Heart right ventricle (tissue), 16 donors: ENCODE measurements at regions not wholly inside any gene's neighbourhood (a gene's known extent, or its start where the extent isn't known, plus 50 kb on each side); places are given as distances from the start of the nearest gene placed in this dataset.

Experiments
- ATAC-seq, 8 donors: fragments of 200-7000 bp; cut with Tn5 transposase; one replicate each; pipeline ENCODE4 v1.9.1; 2020; ENCODE audit warnings: mild to moderate bottlenecking in 8 of 8, moderate library complexity in 8 of 8, moderate number of reproducible peaks in 1 of 8
- DNase-seq, 2 donors: peaks; one replicate each; pipeline ENCODE4 v3.0.0-alpha.2; 2020
- H3K27ac ChIP-seq, 10 donors: fragments of 200-600 bp; sonication (generic) in 2 of 10; one replicate each; pipeline versions ENCODE4 v1.5.0 to v1.8.0; 2020 to 2022; ENCODE audit warnings: mild to moderate bottlenecking in 3 of 10
- H3K27me3 ChIP-seq, 7 donors: fragments of 200-600 bp; one replicate each; pipeline ENCODE4 v1.8.0; 2021 to 2022; ENCODE audit warnings: mild to moderate bottlenecking in 2 of 7
- H3K36me3 ChIP-seq, 9 donors: fragments of 200-600 bp; sonication (generic) in 1 of 9; one replicate each; pipeline versions ENCODE4 v1.5.0 to v1.8.0; 2020 to 2022; ENCODE audit warnings: mild to moderate bottlenecking in 2 of 9
- H3K4me1 ChIP-seq, 9 donors: fragments of 200-600 bp; sonication (generic) in 1 of 9; one replicate each; pipeline versions ENCODE4 v1.5.0 to v1.8.0; 2020 to 2022; ENCODE audit warnings: mild to moderate bottlenecking in 4 of 9
- H3K4me3 ChIP-seq, 10 donors: fragments of 200-600 bp; sonication (generic) in 2 of 10; one replicate each; pipeline versions ENCODE4 v1.5.0 to v1.8.0; 2020 to 2022; ENCODE audit warnings: mild to moderate bottlenecking in 7 of 10, moderate library complexity in 2 of 10
- H3K9me3 ChIP-seq, 11 donors: fragments of 200-600 bp in 10 of 11; sonication (generic) in 2 of 11; one replicate each; pipeline versions ENCODE4 v1.5.0 to v1.8.0; 2013 to 2022; ENCODE audit warnings: mild to moderate bottlenecking in 2 of 11, control low read depth in 1 of 11, moderate library complexity in 1 of 11
- CTCF ChIP-seq, 9 donors: fragments of 200-600 bp; sonication (generic) in 2 of 9; IDR thresholded peaks; one replicate each; pipeline versions ENCODE4 v1.5.0 to v1.8.0; 2021 to 2022; ENCODE audit warnings: antibody characterized with exemption in 9 of 9, mild to moderate bottlenecking in 5 of 9, moderate library complexity in 1 of 9
- WGBS, 2 donors: extraction: QIAGEN DNeasy Blood & Tissue Kit; methylation state at CpG; one replicate each; pipeline ENCODE4 v1.1.7; 2013; ENCODE audit warnings: inconsistent platforms in 1 of 2; 5-methylcytosine and 5-hydroxymethylcytosine counted together
- intact Hi-C, 10 donors: fragments of 100-400 bp; cut with DNase I; formaldehyde crosslinking; loops; one replicate each; pipeline versions ENCODE4 v1.11.1 to v1.14.2; 2022
- donor health status: Arrhythmogenic right ventricular cardiomyopathy.
- donor health status: ischemic (EF 13 %, LVEDD 7.1; RV severe dilation, severe dysfunction).
- donor health status: healthy with polysubstance abuse.
- donor health status: DM: no; HTN: yes; CAD: no.
- donor health status: DM: no; HTN: no; CAD: no.
- donor health status: ischemic (EF 25% LVEDD 6.9; RV normal size, moderate dysfunction).
- donor health status: ischemic (EF 25% LVEDD 5.7; RV mildly dilated, moderate dysfunction).
- donor health status: healthy.
- donor health status: DM: yes; HTN: yes; CAD: no.
- donor health status: Ischemic cardiomyopathy.
- donor health status: ischemic (EF 35%, LVEDD 5.7; RV mildly dilated, moderate dysfunction).
- donor health status: nonischemic (EF 11% LVEDD 7.7; RV severe dilation, severe dysfunction).
- donor health status: DM: yes; HTN: yes; CAD: no.
- donor health status: PGD.
- donor health status: ischemic (EF 29% LVEDD 5.4; RV normal size, mild dysfunction).
- donor health status: nonischemic (EF 23%, LVEDD 6.1; RV moderate dilation, normal function).

- peak in 1 of 8 donors; percentile 20 for ATAC-seq
- TF ChIP-seq CTCF (IDR thresholded peaks at IDR 0.05) = no peak
- Histone ChIP-seq H3K4me3 (no peak overlapping the region), H3K27ac (no peak overlapping the region), H3K36me3 (no peaks in the 10 kb centered on the region), H3K27me3 (peaks cover 0 to 3% (median 0%) of the 10 kb centered on the region in 7 donors), H3K4me1 (no peaks in the 10 kb centered on the region), H3K9me3 (no peaks in the 10 kb centered on the region)
- WGBS, 2 donors = 72% methylated on average over 25 of the region's 25 CpGs
- intact Hi-C loops = loop anchor here in 1 of 10 donors (5.0 kb wide), 1 partner anchor 51 kb away; no protein-coding TSS in a partner anchor
- DNase-seq = no peak
These were observed 259.5 kb downstream of the BRD1 start for GRCh38 chr22:49567899-49568750.

GRCh38 chr22:49566693-49567092, 261.0 kb downstream of the BRD1 start:
- WGBS, 2 donors = 79 to 81% methylated on average over 13 of the region's 13 CpGs
- H3K36me3 ChIP-seq = no peaks in the 10 kb centered on the region
- TF ChIP-seq CTCF (IDR thresholded peaks at IDR 0.05) = no peak
- H3K27ac ChIP-seq = no peak overlapping the region
- H3K4me1 ChIP-seq = no peaks in the 10 kb centered on the region
- DNase-seq (no peak), ATAC-seq (no peak)
- H3K9me3 ChIP-seq = no peaks in the 10 kb centered on the region
- H3K4me3 ChIP-seq = no peak overlapping the region
- intact Hi-C loops = loop anchor here in 1 of 10 donors (5.0 kb wide), 1 partner anchor 49 kb away; no protein-coding TSS in a partner anchor
- H3K27me3 ChIP-seq = peaks cover 0 to 3% (median 0%) of the 10 kb centered on the region in 7 donors

- DNase-seq = no peak
- 78 to 84% methylated on average over 12 of the region's 12 CpGs for WGBS, 2 donors
- intact Hi-C loops = loop anchor here in 1 of 10 donors (5.0 kb wide), 1 partner anchor 49 kb away; no protein-coding TSS in a partner anchor
- ATAC-seq = no peak
- no peak for TF ChIP-seq CTCF (IDR thresholded peaks at IDR 0.05)
- H3K27ac ChIP-seq = no peak overlapping the region
- no peaks in the 10 kb centered on the region for H3K9me3 ChIP-seq
- no peaks in the 10 kb centered on the region for H3K36me3 ChIP-seq
- peaks cover 0 to 3% (median 0%) of the 10 kb centered on the region in 7 donors for H3K27me3 ChIP-seq
- H3K4me1 ChIP-seq = no peaks in the 10 kb centered on the region
- no peak overlapping the region for H3K4me3 ChIP-seq
These were observed 261.5 kb downstream of the BRD1 start for GRCh38 chr22:49566141-49566541.

- 63 to 73% methylated on average over 6 of the region's 6 CpGs for WGBS, 2 donors
- no peak for ATAC-seq
- TF ChIP-seq CTCF (IDR thresholded peaks at IDR 0.05) = no peak
- H3K36me3 ChIP-seq = no peaks in the 10 kb centered on the region
- intact Hi-C loops = loop anchor here in 1 of 10 donors (5.0 kb wide), 1 partner anchor 48 kb away; no protein-coding TSS in a partner anchor
- H3K27ac ChIP-seq = no peak overlapping the region
- H3K9me3 ChIP-seq = no peaks in the 10 kb centered on the region
- DNase-seq = no peak
- no peaks in the 10 kb centered on the region for H3K4me1 ChIP-seq
- H3K27me3 ChIP-seq = peaks cover 0 to 3% (median 0%) of the 10 kb centered on the region in 7 donors
- no peak overlapping the region for H3K4me3 ChIP-seq
These were observed 262.2 kb downstream of the BRD1 start for GRCh38 chr22:49565516-49565855.
